ENCODE measurements at regions not wholly inside any gene's neighbourhood (a gene's known extent, or its start where the extent isn't known, plus 50 kb on each side); places are given as distances from the start of the nearest gene placed in this dataset.

- DNase-seq, result no peak
Observed at GRCh38 chr9:115210699-115211098, 92.7 kb upstream of the TNC start.

GRCh38 chr9:115211413-115212124, 93.6 kb upstream of the TNC start:
- no peak for DNase-seq

GRCh38 chr9:115212125-115212605, 94.2 kb upstream of the TNC start:
- no peak for DNase-seq

- no peak for DNase-seq
Observed at GRCh38 chr9:115212832-115213231, 94.9 kb upstream of the TNC start.

GRCh38 chr9:115213818-115214334, 95.9 kb upstream of the TNC start:
- DNase-seq, result no peak

GRCh38 chr9:115216873-115217272, 98.9 kb upstream of the TNC start:
- DNase-seq, result no peak

- no peak for DNase-seq
Observed at GRCh38 chr9:115220319-115221005, 102.5 kb upstream of the TNC start.

- no peak for DNase-seq
Observed at GRCh38 chr9:115223471-115223870, 105.5 kb upstream of the TNC start.

GRCh38 chr9:115225459-115226116, 107.6 kb upstream of the TNC start:
- DNase-seq, result no peak

- DNase-seq, result no peak
Observed at GRCh38 chr9:115226152-115226551, 108.2 kb upstream of the TNC start.

- DNase-seq, result no peak
Observed at GRCh38 chr9:115229496-115229895, 111.5 kb upstream of the TNC start.

GRCh38 chr9:115230924-115231515, 113.1 kb upstream of the TNC start:
- no peak for DNase-seq

- DNase-seq, result no peak
Observed at GRCh38 chr9:115232181-115232774, 114.3 kb upstream of the TNC start.

- DNase-seq, result no peak
Observed at GRCh38 chr9:115234094-115234493, 116.1 kb upstream of the TNC start.

GRCh38 chr9:115235221-115235620, 117.3 kb upstream of the TNC start:
- DNase-seq, result no peak

- DNase-seq, result no peak
Observed at GRCh38 chr9:115237385-115237998, 119.5 kb upstream of the TNC start.

GRCh38 chr9:115240676-115241075, 122.7 kb upstream of the TNC start:
- no peak for DNase-seq

- no peak for DNase-seq
Observed at GRCh38 chr9:115241641-115242040, 123.7 kb upstream of the TNC start.

- no peak for DNase-seq
Observed at GRCh38 chr9:115249488-115249887, 131.5 kb upstream of the TNC start.

GRCh38 chr9:115250621-115251032, 132.7 kb upstream of the TNC start:
- DNase-seq, result no peak

- DNase-seq, result no peak
Observed at GRCh38 chr9:115254287-115255180, 136.6 kb upstream of the TNC start.
